Kidney (tissue), 13 donors: ENCODE measurements at regions not wholly inside any gene's neighbourhood (a gene's known extent, or its start where the extent isn't known, plus 50 kb on each side); places are given as distances from the start of the nearest gene placed in this dataset.
A peak's percentile ranks its signal among the peaks of the same experiment; 100 is the strongest.

Experiments used
- DNase-seq, 5 donors: peaks; one replicate each; pipeline ENCODE4 v3.0.0-alpha.2; 2013 to 2020
- FAIRE-seq: peaks from 2 replicates; lab custom pipeline; 2012; peaks lifted over from hg19 to GRCh38; lab: Jason Lieb, UNC
- H3K27ac ChIP-seq, 2 donors: one replicate each; pipeline ENCODE4 v1.7.0; 2013; ENCODE audit warnings: low read depth in 2 of 2, low read length in 2 of 2, inconsistent platforms in 1 of 2
- H3K27me3 ChIP-seq: one replicate; pipeline ENCODE4 v1.7.1; 2013; ENCODE audit warnings: low read length, inconsistent platforms; ENCODE audit not compliant: control insufficient read depth, insufficient read depth
- H3K36me3 ChIP-seq, 3 donors: one replicate each; pipeline versions ENCODE4 v1.7.0 to v1.7.1; 2013; ENCODE audit warnings: low read length in 3 of 3, control low read depth in 1 of 3, inconsistent platforms in 1 of 3; ENCODE audit not compliant: insufficient read depth in 3 of 3, control insufficient read depth in 2 of 3
- H3K4me1 ChIP-seq, 3 donors: one replicate each; pipeline versions ENCODE4 v1.7.0 to v1.7.1; 2013; ENCODE audit warnings: low read length in 3 of 3, inconsistent platforms in 1 of 3, low read depth in 1 of 3; ENCODE audit not compliant: control insufficient read depth in 2 of 3, insufficient read depth in 2 of 3
- H3K4me3 ChIP-seq, 3 donors: one replicate each; pipeline versions ENCODE4 v1.7.0 to v1.8.1; 2013; ENCODE audit warnings: low read length in 3 of 3, control low read depth in 1 of 3, inconsistent platforms in 1 of 3
- H3K9ac ChIP-seq, 3 donors: one replicate each; pipeline versions ENCODE4 v1.7.0 to v1.7.1; 2013; ENCODE audit warnings: low read length in 3 of 3, control low read depth in 1 of 3, inconsistent platforms in 1 of 3
- H3K9me3 ChIP-seq, 3 donors: one replicate each; pipeline versions ENCODE4 v1.7.0 to v1.7.1; 2013; ENCODE audit warnings: low read length in 3 of 3, control low read depth in 1 of 3, inconsistent platforms in 1 of 3; ENCODE audit not compliant: control insufficient read depth in 2 of 3, insufficient read depth in 1 of 3
- CTCF ChIP-seq: IDR thresholded peaks from 3 replicates; pipeline ENCODE4 v1.5.1; 2012; ENCODE audit warnings: mild to moderate bottlenecking, moderate library complexity, borderline replicate concordance; ENCODE audit not compliant: insufficient read depth; ENCODE audit errors: extremely low read depth
- intact Hi-C: fragments of 100-400 bp; cut with DNase I; formaldehyde crosslinking; loops from one replicate; pipeline ENCODE4 v1.11.1; 2022
- donor health status: control.
- donor health status: control.
- donor health status: control.
- donor health status: control.
- donor health status: control.
- donor health status: DM: yes; HTN: yes; CAD: no.
- donor health status: Normal renal cell carcinoma (clear cell type).

- Histone ChIP-seq H3K36me3 (no peaks in the 10 kb centered on the region), H3K27ac (no peak overlapping the region), H3K4me3 (no peak overlapping the region), H3K9me3 (no peaks in the 10 kb centered on the region), H3K27me3 (no peaks in the 10 kb centered on the region), H3K9ac (no peak overlapping the region), H3K4me1 (no peaks in the 10 kb centered on the region)
- intact Hi-C loops = no loop called here
- FAIRE-seq (no peak), DNase-seq (no peak)
- TF ChIP-seq CTCF = no peak
Measured at GRCh38 chr21:23020969-23021368, 2022.8 kb downstream of the NCAM2 start.

- Histone ChIP-seq H3K36me3 (no peaks in the 10 kb centered on the region), H3K4me3 (no peak overlapping the region), H3K27ac (no peak overlapping the region), H3K27me3 (no peaks in the 10 kb centered on the region), H3K9me3 (no peaks in the 10 kb centered on the region), H3K9ac (no peak overlapping the region), H3K4me1 (no peaks in the 10 kb centered on the region)
- TF ChIP-seq CTCF = no peak
- intact Hi-C loops = no loop called here
- FAIRE-seq (no peak), DNase-seq (peak in 1 of 5 donors; percentile 55)
Measured at GRCh38 chr21:23021481-23021880, 2023.3 kb downstream of the NCAM2 start.

GRCh38 chr21:23026878-23027277 is 2028.7 kb downstream of the NCAM2 start:
- Histone ChIP-seq H3K27me3 (no peaks in the 10 kb centered on the region), H3K4me3 (no peak overlapping the region), H3K9ac (no peak overlapping the region), H3K27ac (no peak overlapping the region), H3K4me1 (no peaks in the 10 kb centered on the region), H3K36me3 (no peaks in the 10 kb centered on the region), H3K9me3 (no peaks in the 10 kb centered on the region)
- intact Hi-C loops = no loop called here
- FAIRE-seq = no peak
- no peak for TF ChIP-seq CTCF
- no peak for DNase-seq

GRCh38 chr21:23039846-23040245 is 2041.6 kb downstream of the NCAM2 start:
- FAIRE-seq = no peak
- DNase-seq = no peak
- Histone ChIP-seq H3K4me3 (no peak overlapping the region), H3K27me3 (no peaks in the 10 kb centered on the region), H3K9me3 (no peaks in the 10 kb centered on the region), H3K27ac (no peak overlapping the region), H3K36me3 (no peaks in the 10 kb centered on the region), H3K4me1 (no peaks in the 10 kb centered on the region), H3K9ac (no peak overlapping the region)
- TF ChIP-seq CTCF = no peak
- intact Hi-C loops = no loop called here
